Lung microvascular endothelial cell (primary cell): ENCODE measurements at regions not wholly inside any gene's neighbourhood (a gene's known extent, or its start where the extent isn't known, plus 50 kb on each side); places are given as distances from the start of the nearest gene placed in this dataset.

Source experiments
- DNase-seq, 2 donors: peaks; one replicate each; pipeline versions ENCODE4 v3.0.0 to v3.0.0-alpha.2; 2010; ENCODE audit warnings: low read depth in 2 of 2

GRCh38 chr5:165152058-165152457 is 1646.6 kb downstream of the MAT2B start:
- no peak for DNase-seq

GRCh38 chr5:165157219-165157618 is 1651.8 kb downstream of the MAT2B start:
- no peak for DNase-seq

- no peak for DNase-seq
Observed at GRCh38 chr5:165161204-165161603, 1655.8 kb downstream of the MAT2B start.

- DNase-seq: no peak
Observed at GRCh38 chr5:165163861-165164260, 1658.4 kb downstream of the MAT2B start.

- no peak for DNase-seq
Observed at GRCh38 chr5:165173651-165174050, 1668.2 kb downstream of the MAT2B start.

- DNase-seq: no peak
Observed at GRCh38 chr5:165175041-165175440, 1669.6 kb downstream of the MAT2B start.

GRCh38 chr5:165184183-165184582 is 1678.8 kb downstream of the MAT2B start:
- DNase-seq: no peak

GRCh38 chr5:165185716-165186115 is 1680.3 kb downstream of the MAT2B start:
- no peak for DNase-seq

GRCh38 chr5:165187815-165188214 is 1682.4 kb downstream of the MAT2B start:
- DNase-seq: no peak

GRCh38 chr5:165188556-165189175 is 1683.2 kb downstream of the MAT2B start:
- DNase-seq: no peak

- DNase-seq: no peak
Observed at GRCh38 chr5:165196961-165197360, 1691.5 kb downstream of the MAT2B start.

GRCh38 chr5:165201369-165201768 is 1696.0 kb downstream of the MAT2B start:
- DNase-seq: no peak

GRCh38 chr5:165201771-165202518 is 1696.5 kb downstream of the MAT2B start:
- no peak for DNase-seq

GRCh38 chr5:165202519-165202910 is 1697.1 kb downstream of the MAT2B start:
- DNase-seq: no peak

GRCh38 chr5:165209101-165209727 is 1703.8 kb downstream of the MAT2B start:
- peak; percentile 28 to 44 for DNase-seq

- no peak for DNase-seq
Observed at GRCh38 chr5:165224366-165225045, 1719.1 kb downstream of the MAT2B start.

GRCh38 chr5:165227515-165227914 is 1722.1 kb downstream of the MAT2B start:
- DNase-seq: no peak

GRCh38 chr5:165228184-165228583 is 1722.8 kb downstream of the MAT2B start:
- DNase-seq: no peak

- DNase-seq: no peak
Observed at GRCh38 chr5:165231821-165232508, 1726.5 kb downstream of the MAT2B start.

- DNase-seq: no peak
Observed at GRCh38 chr5:165232509-165233028, 1727.2 kb downstream of the MAT2B start.

GRCh38 chr5:165241811-165242210 is 1736.4 kb downstream of the MAT2B start:
- no peak for DNase-seq
